Erythroblast (primary cell): ENCODE measurements at regions not wholly inside any gene's neighbourhood (a gene's known extent, or its start where the extent isn't known, plus 50 kb on each side); places are given as distances from the start of the nearest gene placed in this dataset.

Source experiments
- GATA1 ChIP-seq: IDR thresholded peaks from 2 replicates; pipeline ENCODE4 v1.6.1; 2011; ENCODE audit warnings: low read depth, mild to moderate bottlenecking, control low read depth, low read length, moderate library complexity
- POLR2A ChIP-seq: IDR thresholded peaks from 2 replicates; pipeline ENCODE4 v1.6.1; 2011; ENCODE audit warnings: mild to moderate bottlenecking, low read length

DNA sequence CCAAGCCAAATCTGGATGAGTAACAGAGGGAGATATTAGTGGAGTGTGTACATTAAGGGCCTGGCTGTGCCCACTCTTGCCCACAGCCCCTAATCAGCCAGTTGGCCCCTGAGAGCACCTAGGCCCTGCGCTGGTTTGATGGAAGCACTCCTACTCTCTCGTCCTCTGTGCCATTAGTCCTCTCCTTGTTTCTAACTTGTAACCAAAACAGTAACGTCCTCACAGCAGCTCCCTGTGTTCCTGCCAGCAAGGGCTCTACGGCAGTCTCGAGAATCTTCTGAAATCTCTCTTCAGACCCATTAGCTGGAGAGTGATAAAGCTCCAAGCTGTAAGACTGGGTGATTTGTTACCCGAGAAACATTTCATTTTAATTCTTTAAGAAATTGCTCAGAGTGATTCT, 76.1 kb downstream of the LRRC30 start:
- TF ChIP-seq POLR2A (no peak), GATA1 (no peak)
